ENCODE measurements at regions not wholly inside any gene's neighbourhood (a gene's known extent, or its start where the extent isn't known, plus 50 kb on each side); places are given as distances from the start of the nearest gene placed in this dataset.

GRCh38 chr6:95366414-95366813, 210.9 kb upstream of the MANEA start:
- Histone ChIP-seq H3K4me2 (ENCODE audit: low read length) (no peak overlapping the region), H3K9me3 (ENCODE audit: control insufficient read depth in 1 of 2, insufficient read depth in 1 of 2, low read depth in 1 of 2, low read length in 2 of 2) (no peaks in the 10 kb centered on the region), H4K20me1 (ENCODE audit: insufficient read depth) (no peaks in the 10 kb centered on the region), H2AFZ (ENCODE audit: low read depth, low read length, poor library complexity, severe bottlenecking) (no peak overlapping the region), H3K9ac (ENCODE audit: low read length) (no peak overlapping the region), H3K4me3 (replicated peaks in 1 of 2; ENCODE audit: low read depth in 1 of 2, low read length in 2 of 2) (no peak overlapping the region), H3K4me1 (ENCODE audit: control insufficient read depth in 1 of 2, insufficient read depth in 2 of 2, low read length in 2 of 2) (no peaks in the 10 kb centered on the region), H3K27ac (ENCODE audit: low read depth, low read length) (no peak overlapping the region), H3K27me3 (ENCODE audit: insufficient read depth, low read length) (no peaks in the 10 kb centered on the region), H3K9me2 (ENCODE audit: insufficient read depth) (no peaks in the 10 kb centered on the region), H3K36me3 (ENCODE audit: control insufficient read depth in 1 of 2, insufficient read depth in 2 of 2, low read length in 2 of 2) (no peaks in the 10 kb centered on the region), H3K79me2 (ENCODE audit: insufficient read depth, low read length) (no peaks in the 10 kb centered on the region)
- ChIA-PET POLR2A (no interaction called here), RAD21 (ENCODE audit: low non-redundant PET in 1 of 2, low total read pairs in 2 of 2, uncharacterized antibody in 2 of 2, unreplicated experiment in 2 of 2) (no interaction called here), CTCF (no interaction called here)
- no peak for ATAC-seq
- no TSS peak for BruUV-seq (replicated peaks)
- DNase-seq (ENCODE audit: low read depth, low spot score) = no peak
- TF ChIP-seq ATF3 (IDR thresholded peaks at IDR 0.05) (no peak), MAX (IDR thresholded peaks at IDR 0.05) (no peak), SP1 (IDR thresholded peaks at IDR 0.05; ENCODE audit: low read depth) (no peak), ELF1 (IDR thresholded peaks at IDR 0.05; ENCODE audit: borderline replicate concordance, low read depth) (no peak), JUND (IDR thresholded peaks at IDR 0.05) (no peak), RAD21 (IDR thresholded peaks at IDR 0.05; ENCODE audit: low read depth) (no peak), SIN3A (IDR thresholded peaks at IDR 0.05; ENCODE audit: low read depth) (no peak), REST (IDR thresholded peaks at IDR 0.05; ENCODE audit: low read depth) (no peak), FOSL1 (IDR thresholded peaks at IDR 0.05; ENCODE audit: low read depth) (no peak), CTCF (IDR thresholded peaks at IDR 0.05 in 2 of 3, conservative IDR thresholded peaks at IDR 0.05 in 1 of 3; ENCODE audit: borderline replicate concordance in 1 of 3, insufficient read depth in 1 of 3, low read depth in 2 of 3, low read length in 2 of 3) (no peak), ZNF274 (IDR thresholded peaks at IDR 0.05; ENCODE audit: low read depth, low read length) (no peak), EZH2 (IDR thresholded peaks at IDR 0.05) (no peak), POLR2AphosphoS5 (IDR thresholded peaks at IDR 0.05; ENCODE audit: low read depth, low read length) (no peak), SRF (IDR thresholded peaks at IDR 0.05; ENCODE audit: low read depth) (no peak), ZBTB33 (IDR thresholded peaks at IDR 0.05; ENCODE audit: extremely low read depth, insufficient replicate concordance, low read length) (no peak), TCF7L2 (IDR thresholded peaks at IDR 0.05; ENCODE audit: borderline replicate concordance, extremely low read depth, insufficient read depth, insufficient read length) (no peak), EGR1 (IDR thresholded peaks at IDR 0.05; ENCODE audit: low read depth) (no peak), EZH2phosphoT487 (IDR thresholded peaks at IDR 0.05; ENCODE audit: borderline replicate concordance) (no peak), CEBPB (IDR thresholded peaks at IDR 0.05; ENCODE audit: low read depth) (no peak)
- intact Hi-C loops (cut with micrococcal nuclease) = no loop called here
